WTC11 (cell line): ENCODE measurements at regions not wholly inside any gene's neighbourhood (a gene's known extent, or its start where the extent isn't known, plus 50 kb on each side); places are given as distances from the start of the nearest gene placed in this dataset.

Source experiments
- ATAC-seq: fragments of 200-7000 bp; cut with Tn5 transposase; 2 replicates; pipeline ENCODE4 v1.10.0; 2021; ENCODE audit warnings: mild to moderate bottlenecking, moderate library complexity
- CTCF ChIA-PET: fragments of 300-600 bp; sonication (Branson Sonifier 250); formaldehyde crosslinking; loops from one replicate; lab custom pipeline; 2021; ENCODE audit warnings: antibody characterized with exemption; lab: Charles Lee
- POLR2A ChIA-PET: fragments of 350-600 bp; sonication (Branson Sonifier 250); formaldehyde crosslinking; loops from one replicate; lab custom pipeline; 2021; ENCODE audit warnings: antibody characterized with exemption; lab: Charles Lee
- DNase-seq: peaks from one replicate; pipeline ENCODE4 v3.0.0; 2021; ENCODE audit warnings: low spot score
- H3K27ac Mint-ChIP-seq: 2 replicates; pipeline ENCODE4 v1.8.0; 2021; ENCODE audit warnings: mixed read lengths
- H3K27me3 Mint-ChIP-seq: 2 replicates; pipeline ENCODE4 v1.8.0; 2021; ENCODE audit warnings: low read depth, mild to moderate bottlenecking, moderate library complexity, mixed read lengths
- H3K36me3 Mint-ChIP-seq: 2 replicates; pipeline ENCODE4 v1.8.0; 2021; ENCODE audit warnings: mixed read lengths
- H3K4me1 Mint-ChIP-seq: 2 replicates; pipeline ENCODE4 v1.8.0; 2022; ENCODE audit warnings: mixed read lengths
- H3K4me3 Mint-ChIP-seq: 2 replicates; pipeline ENCODE4 v1.8.0; 2021; ENCODE audit warnings: mild to moderate bottlenecking, moderate library complexity, mixed read lengths
- H3K9me3 Mint-ChIP-seq: 2 replicates; pipeline ENCODE4 v1.8.0; 2021; ENCODE audit warnings: mixed read lengths
- AFF4 ChIP-seq: sonication (generic); formaldehyde crosslinking; IDR thresholded peaks from 2 replicates; pipeline ENCODE4 v1.8.1; 2023; ENCODE audit warnings: mild to moderate bottlenecking, missing genetic modification reagents, borderline replicate concordance
- ATF6 ChIP-seq: sonication (generic); formaldehyde crosslinking; IDR thresholded peaks from 2 replicates; pipeline ENCODE4 v1.8.1; 2023; ENCODE audit warnings: mild to moderate bottlenecking, missing genetic modification reagents
- CDX4 ChIP-seq: fragments of 250-450 bp; sonication (Bioruptor Pico); IDR thresholded peaks from 2 replicates; pipeline ENCODE4 v1.9.0; 2021; ENCODE audit warnings: moderate library complexity, mild to moderate bottlenecking, inconsistent platforms, borderline replicate concordance
- E2F4 ChIP-seq: sonication (generic); formaldehyde crosslinking; IDR thresholded peaks from 2 replicates; pipeline ENCODE4 v1.8.1; 2022; ENCODE audit warnings: low read depth, mild to moderate bottlenecking, moderate library complexity, missing genetic modification reagents, borderline replicate concordance
- E2F5 ChIP-seq: sonication (generic); formaldehyde crosslinking; IDR thresholded peaks from 2 replicates; pipeline ENCODE4 v1.8.1; 2022; ENCODE audit warnings: mild to moderate bottlenecking, moderate library complexity, missing genetic modification reagents
- ETV6 ChIP-seq: sonication (generic); formaldehyde crosslinking; IDR thresholded peaks from 2 replicates; pipeline ENCODE4 v1.8.1; 2022; ENCODE audit warnings: mild to moderate bottlenecking, missing genetic modification reagents
- FOXK1 ChIP-seq: sonication (generic); formaldehyde crosslinking; IDR thresholded peaks from 2 replicates; pipeline ENCODE4 v1.8.0; 2022; ENCODE audit warnings: mild to moderate bottlenecking, moderate library complexity, missing genetic modification reagents
- GABPB1 ChIP-seq: sonication (generic); formaldehyde crosslinking; IDR thresholded peaks from 2 replicates; pipeline ENCODE4 v1.8.1; 2023; ENCODE audit warnings: mild to moderate bottlenecking, missing genetic modification reagents
- GRHL2 ChIP-seq: fragments of 250-450 bp; sonication (Bioruptor Pico); IDR thresholded peaks from 2 replicates; pipeline ENCODE4 v1.8.0; 2022; ENCODE audit warnings: mild to moderate bottlenecking, moderate library complexity; ENCODE audit not compliant: insufficient replicate concordance, severe bottlenecking
- GTF2I ChIP-seq: fragments of 250-450 bp; sonication (Bioruptor Pico); conservative IDR thresholded peaks from 2 replicates; pipeline ENCODE4 v1.4.0; 2021; ENCODE audit warnings: mild to moderate bottlenecking
- JUN ChIP-seq: sonication (generic); formaldehyde crosslinking; IDR thresholded peaks from 2 replicates; pipeline ENCODE4 v1.8.0; 2023; ENCODE audit warnings: mild to moderate bottlenecking, missing genetic modification reagents
- MXD4 ChIP-seq: fragments of 250-450 bp; sonication (Bioruptor Pico); IDR thresholded peaks from 2 replicates; pipeline ENCODE4 v1.8.0; 2021; ENCODE audit warnings: mild to moderate bottlenecking, moderate library complexity, borderline replicate concordance
- NFYB ChIP-seq: sonication (generic); formaldehyde crosslinking; conservative IDR thresholded peaks from 2 replicates; pipeline ENCODE4 v1.8.0; 2022; ENCODE audit warnings: low read depth, missing genetic modification reagents
- NR3C1 ChIP-seq: sonication (generic); formaldehyde crosslinking; conservative IDR thresholded peaks from 2 replicates; pipeline ENCODE4 v1.8.1; 2023; ENCODE audit warnings: low read depth, mild to moderate bottlenecking, missing genetic modification reagents
- PRRX2 ChIP-seq: fragments of 250-450 bp; sonication (Bioruptor Pico); IDR thresholded peaks from 2 replicates; pipeline ENCODE4 v1.8.0; 2021; ENCODE audit warnings: mild to moderate bottlenecking
- SMAD3 ChIP-seq: sonication (generic); formaldehyde crosslinking; IDR thresholded peaks from 2 replicates; pipeline ENCODE4 v1.8.0; 2022; ENCODE audit warnings: missing genetic modification reagents, mild to moderate bottlenecking, borderline replicate concordance
- STAT6 ChIP-seq: sonication (generic); formaldehyde crosslinking; conservative IDR thresholded peaks from 2 replicates; pipeline ENCODE4 v1.8.1; 2023; ENCODE audit warnings: mild to moderate bottlenecking, low read depth, missing genetic modification reagents, moderate library complexity
- TEAD1 ChIP-seq: sonication (generic); formaldehyde crosslinking; IDR thresholded peaks from 2 replicates; pipeline ENCODE4 v1.8.0; 2022; ENCODE audit warnings: mild to moderate bottlenecking, missing genetic modification reagents
- TP53 ChIP-seq: sonication (generic); formaldehyde crosslinking; IDR thresholded peaks from 2 replicates; pipeline ENCODE4 v1.8.1; 2023; ENCODE audit warnings: mild to moderate bottlenecking, missing genetic modification reagents
- ZNF138 ChIP-seq: sonication (generic); formaldehyde crosslinking; conservative IDR thresholded peaks from 2 replicates; pipeline ENCODE4 v1.8.1; 2022; ENCODE audit warnings: mild to moderate bottlenecking, moderate library complexity, missing genetic modification reagents
- ZNF671 ChIP-seq: fragments of 250-450 bp; sonication (Bioruptor Pico); IDR thresholded peaks from 2 replicates; pipeline ENCODE4 v1.8.0; 2021; ENCODE audit warnings: mild to moderate bottlenecking

GRCh38 chrX:116756958-116757357 is 294.2 kb upstream of the CT83 start:
- ChIA-PET POLR2A (no interaction called here), CTCF (no interaction called here)
- DNase-seq = no peak
- Mint-ChIP-seq H3K36me3 (no peaks in the 10 kb centered on the region), H3K27ac (no peak overlapping the region), H3K9me3 (peaks cover 8% of the 10 kb centered on the region; the same call in 1 of the 2 replicates), H3K4me3 (no peak overlapping the region), H3K4me1 (peaks cover 5% of the 10 kb centered on the region), H3K27me3 (no peaks in the 10 kb centered on the region)
- ATAC-seq = no peak
- TF ChIP-seq ZNF671 (no peak), NFYB (CRISPR knock-in tag) (no peak), GRHL2 (CRISPR knock-in tag) (no peak), PRRX2 (CRISPR knock-in tag) (no peak), TP53 (CRISPR knock-in tag) (no peak), ETV6 (CRISPR knock-in tag) (no peak), NR3C1 (CRISPR knock-in tag) (no peak), MXD4 (CRISPR knock-in tag) (no peak), ATF6 (CRISPR knock-in tag) (no peak), AFF4 (CRISPR knock-in tag) (no peak)

GRCh38 chrX:116749943-116750342 is 287.2 kb upstream of the CT83 start:
- H3K27ac Mint-ChIP-seq = no peak overlapping the region
- H3K4me1 Mint-ChIP-seq = peaks cover 6% of the 10 kb centered on the region; the same call in 1 of the 2 replicates
- 0 out of 2 replicates have a peak, but pooled peaks cover 3% of the 10 kb centered on the region for H3K9me3 Mint-ChIP-seq
- no peaks in the 10 kb centered on the region for H3K27me3 Mint-ChIP-seq
- no peak overlapping the region for H3K4me3 Mint-ChIP-seq
- no peaks in the 10 kb centered on the region for H3K36me3 Mint-ChIP-seq
- ChIA-PET CTCF (no interaction called here), POLR2A (no interaction called here)
- DNase-seq (no peak), ATAC-seq (peak; percentile 36; the same call in 1 of the 2 replicates)
- TF ChIP-seq E2F5 (no peak), GTF2I (no peak), JUN (CRISPR knock-in tag) (no peak), ATF6 (CRISPR knock-in tag) (no peak), FOXK1 (CRISPR knock-in tag) (no peak), ZNF671 (no peak), STAT6 (no peak), E2F4 (no peak), TEAD1 (no peak), CDX4 (CRISPR knock-in tag) (no peak), ZNF138 (CRISPR knock-in tag) (no peak), SMAD3 (CRISPR knock-in tag) (no peak), GABPB1 (no peak)
